ENCODE measurements at regions not wholly inside any gene's neighbourhood (a gene's known extent, or its start where the extent isn't known, plus 50 kb on each side); places are given as distances from the start of the nearest gene placed in this dataset.

DNA sequence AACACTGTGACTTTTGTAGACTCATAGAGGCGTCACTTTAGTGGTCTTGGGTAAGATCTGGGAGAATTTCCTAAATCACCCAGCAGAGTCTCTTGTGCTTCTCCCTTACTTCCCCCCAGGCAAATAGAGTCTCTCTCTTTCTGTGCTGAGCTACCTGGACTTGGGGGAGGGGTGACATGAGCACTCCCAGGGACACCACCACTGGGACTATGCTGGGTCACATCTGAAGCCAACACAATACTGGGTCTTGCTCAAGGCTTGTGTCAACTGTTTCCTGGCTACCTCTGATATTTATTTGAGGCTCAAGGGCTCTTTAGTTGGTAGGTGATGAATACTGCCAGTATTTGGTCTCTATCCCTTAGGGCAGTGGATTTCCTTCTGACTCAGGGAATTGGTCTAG is 214.6 kb upstream of the TPK1 start:
- H3K4me3 ChIP-seq (ENCODE audit: low read depth, low read length), result no peak overlapping the region
- in situ Hi-C loops (cut with HindIII; ENCODE audit: low sequenced_read_pairs), result no loop called here
- DNase-seq (ENCODE audit: low read depth), result no peak
- TF ChIP-seq, protein P1, sequence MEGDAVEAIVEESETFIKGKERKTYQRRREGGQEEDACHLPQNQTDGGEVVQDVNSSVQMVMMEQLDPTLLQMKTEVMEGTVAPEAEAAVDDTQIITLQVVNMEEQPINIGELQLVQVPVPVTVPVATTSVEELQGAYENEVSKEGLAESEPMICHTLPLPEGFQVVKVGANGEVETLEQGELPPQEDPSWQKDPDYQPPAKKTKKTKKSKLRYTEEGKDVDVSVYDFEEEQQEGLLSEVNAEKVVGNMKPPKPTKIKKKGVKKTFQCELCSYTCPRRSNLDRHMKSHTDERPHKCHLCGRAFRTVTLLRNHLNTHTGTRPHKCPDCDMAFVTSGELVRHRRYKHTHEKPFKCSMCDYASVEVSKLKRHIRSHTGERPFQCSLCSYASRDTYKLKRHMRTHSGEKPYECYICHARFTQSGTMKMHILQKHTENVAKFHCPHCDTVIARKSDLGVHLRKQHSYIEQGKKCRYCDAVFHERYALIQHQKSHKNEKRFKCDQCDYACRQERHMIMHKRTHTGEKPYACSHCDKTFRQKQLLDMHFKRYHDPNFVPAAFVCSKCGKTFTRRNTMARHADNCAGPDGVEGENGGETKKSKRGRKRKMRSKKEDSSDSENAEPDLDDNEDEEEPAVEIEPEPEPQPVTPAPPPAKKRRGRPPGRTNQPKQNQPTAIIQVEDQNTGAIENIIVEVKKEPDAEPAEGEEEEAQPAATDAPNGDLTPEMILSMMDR (IDR thresholded peaks at IDR 0.05; ENCODE audit: low read depth, low read length, missing control alignments), result no peak

DNA sequence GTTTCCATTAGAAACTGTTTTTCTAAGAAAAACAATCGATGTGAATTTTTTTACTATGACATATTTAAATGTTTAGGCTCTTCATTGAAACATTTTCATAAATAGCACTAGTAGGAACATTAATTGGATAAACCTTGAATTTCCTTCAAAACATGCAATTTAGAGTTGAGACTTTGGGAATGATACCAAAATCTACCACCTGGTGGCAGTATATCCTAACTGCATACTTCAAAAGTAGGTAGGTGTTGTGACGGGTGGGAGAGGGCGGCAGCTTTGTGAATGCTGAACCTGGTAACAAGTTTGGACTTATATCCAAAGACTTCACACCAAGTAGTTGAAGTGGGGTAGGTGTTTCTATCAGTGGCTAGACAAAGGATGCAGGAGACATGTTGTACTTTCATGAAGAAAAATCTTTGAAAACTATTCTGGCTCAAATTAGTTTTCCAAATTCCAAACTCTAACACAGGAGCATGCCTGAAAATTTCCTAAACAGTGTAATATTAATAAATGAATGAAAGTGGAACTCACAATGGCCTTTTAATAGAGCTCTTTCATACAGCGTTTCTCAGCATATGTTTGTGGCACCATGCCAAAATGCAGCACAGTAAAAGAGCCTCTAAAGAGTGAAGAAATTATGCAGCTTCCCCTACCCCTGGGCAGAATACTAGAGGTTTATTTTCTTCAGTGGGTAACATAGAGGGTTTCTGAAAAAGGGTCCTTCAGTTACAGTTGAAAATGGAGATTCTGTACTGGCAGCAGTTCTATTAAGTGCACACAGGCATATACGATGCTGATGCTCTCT is 201.0 kb upstream of the TPK1 start:
- in situ Hi-C loops (cut with HindIII; ENCODE audit: low sequenced_read_pairs), result no loop called here

DNA sequence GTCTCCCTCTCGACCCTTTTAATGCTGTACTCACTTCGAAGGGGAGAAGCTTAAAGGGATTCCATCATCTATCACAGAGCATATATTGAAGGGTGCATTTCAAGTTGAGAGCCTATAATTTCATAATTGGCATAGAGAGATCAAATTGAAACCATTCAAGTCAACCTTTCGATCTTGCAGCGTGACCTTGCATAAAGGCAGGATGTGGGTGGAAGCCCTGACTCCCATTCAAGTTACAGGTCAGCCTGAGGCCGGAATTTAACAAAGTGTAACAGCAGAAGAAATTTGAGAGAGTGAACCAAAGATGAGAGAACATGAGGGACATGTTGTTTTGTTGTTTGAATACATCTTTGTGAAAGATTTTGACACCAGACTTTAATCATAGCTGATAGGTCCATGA is 195.3 kb upstream of the TPK1 start:
- H3K4me3 ChIP-seq (ENCODE audit: low read depth, low read length), result no peak overlapping the region
- TF ChIP-seq, protein P1 (IDR thresholded peaks at IDR 0.05; ENCODE audit: low read depth, low read length, missing control alignments), result no peak
- DNase-seq (ENCODE audit: low read depth), result no peak
- in situ Hi-C loops (cut with HindIII; ENCODE audit: low sequenced_read_pairs), result no loop called here

More for the DNA sequence above, 201.0 kb upstream of the TPK1 start:
- H3K4me3 ChIP-seq (ENCODE audit: low read depth, low read length), result no peak overlapping the region
- no peak for DNase-seq (ENCODE audit: low read depth)
- TF ChIP-seq, protein P1 (IDR thresholded peaks at IDR 0.05; ENCODE audit: low read depth, low read length, missing control alignments), result peak; percentile 58

DNA sequence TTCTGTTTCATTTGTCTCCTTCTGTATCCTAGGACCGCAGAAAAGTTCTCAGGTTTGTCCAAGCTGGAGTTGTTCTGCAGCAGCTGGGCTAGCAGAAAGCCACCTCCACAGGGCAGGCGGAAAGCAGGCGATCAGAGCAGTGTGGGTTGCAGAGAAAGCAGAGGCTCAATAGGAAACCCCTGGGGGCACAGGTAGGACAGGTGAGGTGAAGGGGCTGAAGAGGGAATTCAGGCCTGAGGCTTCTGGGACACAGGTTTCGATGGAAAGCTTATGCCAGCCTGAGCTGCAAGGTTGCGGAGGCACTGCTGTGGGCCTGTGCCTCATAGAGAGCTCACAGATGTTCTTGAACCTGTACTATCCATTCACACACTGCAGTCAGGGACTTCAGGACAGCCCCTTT is 194.9 kb upstream of the TPK1 start:
- in situ Hi-C loops (cut with HindIII; ENCODE audit: low sequenced_read_pairs), result no loop called here
- TF ChIP-seq, protein P1 (IDR thresholded peaks at IDR 0.05; ENCODE audit: low read depth, low read length, missing control alignments), result no peak

DNA sequence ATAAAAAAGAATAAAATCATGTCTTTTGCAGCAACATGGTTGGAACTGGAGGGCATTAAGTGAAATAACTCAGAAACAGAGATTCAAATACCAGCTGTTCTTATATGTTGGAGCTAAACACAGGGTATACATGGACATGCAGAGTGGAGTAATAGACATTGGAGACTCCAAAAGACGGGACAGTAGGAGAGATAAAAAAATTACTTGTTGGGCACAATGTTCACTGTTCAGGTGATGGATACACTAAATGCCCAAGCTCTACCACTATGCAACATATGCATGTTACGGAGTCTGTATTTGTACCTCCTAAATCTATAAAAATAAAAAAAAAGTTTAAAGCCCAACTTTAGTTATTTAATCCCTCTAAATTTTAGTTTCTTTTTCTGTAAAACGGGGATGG is 184.6 kb upstream of the TPK1 start:
- no peak for DNase-seq (ENCODE audit: low read depth)
- H3K4me3 ChIP-seq (ENCODE audit: low read depth, low read length), result no peak overlapping the region
- TF ChIP-seq, protein P1 (IDR thresholded peaks at IDR 0.05; ENCODE audit: low read depth, low read length, missing control alignments), result no peak
- in situ Hi-C loops (cut with HindIII; ENCODE audit: low sequenced_read_pairs), result no loop called here

More for the DNA sequence above, 194.9 kb upstream of the TPK1 start:
- H3K4me3 ChIP-seq (ENCODE audit: low read depth, low read length), result no peak overlapping the region
- DNase-seq (ENCODE audit: low read depth), result no peak

DNA sequence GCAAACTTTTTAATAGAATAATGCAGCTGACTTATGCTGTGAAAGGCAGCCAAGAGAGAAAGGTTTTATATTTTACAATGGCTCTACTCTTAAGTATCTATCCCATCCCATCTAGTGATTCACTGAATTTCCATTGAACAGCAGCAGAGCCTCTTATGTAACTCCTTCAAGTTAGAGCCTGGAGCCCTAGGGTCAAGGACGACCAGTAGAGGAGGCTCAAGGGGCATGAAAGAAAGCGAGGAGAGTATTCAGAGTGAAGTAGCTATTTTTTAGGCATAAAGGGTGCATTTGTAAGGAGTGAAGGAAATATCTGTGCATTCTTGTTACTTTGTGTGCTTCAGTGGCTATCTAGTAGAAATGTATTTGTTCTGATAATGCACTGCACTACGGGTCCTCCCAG is 180.2 kb upstream of the TPK1 start:
- TF ChIP-seq, protein P1 (IDR thresholded peaks at IDR 0.05; ENCODE audit: low read depth, low read length, missing control alignments), result no peak
- in situ Hi-C loops (cut with HindIII; ENCODE audit: low sequenced_read_pairs), result no loop called here
- no peak overlapping the region for H3K4me3 ChIP-seq (ENCODE audit: low read depth, low read length)
- DNase-seq (ENCODE audit: low read depth), result no peak

Data from astrocyte of the cerebellum (primary cell).